Nephron progenitor cell (in vitro differentiated cells): ENCODE measurements at regions not wholly inside any gene's neighbourhood (a gene's known extent, or its start where the extent isn't known, plus 50 kb on each side); places are given as distances from the start of the nearest gene placed in this dataset.

Experiments used
- DNase-seq: peaks from one replicate; pipeline ENCODE4 v3.0.0; 2021
- H3K27ac Mint-ChIP-seq: 2 replicates; pipeline ENCODE4 v1.8.0; 2021; ENCODE audit warnings: mild to moderate bottlenecking, moderate library complexity, mixed read lengths
- H3K27me3 Mint-ChIP-seq: 2 replicates; pipeline ENCODE4 v1.8.0; 2021; ENCODE audit warnings: mild to moderate bottlenecking, low read depth, mixed read lengths; ENCODE audit not compliant: poor library complexity
- H3K36me3 Mint-ChIP-seq: 2 replicates; pipeline ENCODE4 v1.8.0; 2021; ENCODE audit warnings: low read depth, mixed read lengths
- H3K4me1 Mint-ChIP-seq: 2 replicates; pipeline ENCODE4 v1.8.0; 2021; ENCODE audit warnings: mixed read lengths
- H3K4me3 Mint-ChIP-seq: 2 replicates; pipeline ENCODE4 v1.8.0; 2021; ENCODE audit warnings: mild to moderate bottlenecking, moderate library complexity, mixed read lengths
- H3K9me3 Mint-ChIP-seq: 2 replicates; pipeline ENCODE4 v1.8.0; 2021; ENCODE audit warnings: mild to moderate bottlenecking, moderate library complexity, mixed read lengths
- TF ChIP-seq, protein P1 (sequence below): fragments of 200-600 bp; sonication (generic); IDR thresholded peaks from 2 replicates; pipeline ENCODE4 v1.5.0; 2021; ENCODE audit warnings: antibody characterized with exemption

DNA sequence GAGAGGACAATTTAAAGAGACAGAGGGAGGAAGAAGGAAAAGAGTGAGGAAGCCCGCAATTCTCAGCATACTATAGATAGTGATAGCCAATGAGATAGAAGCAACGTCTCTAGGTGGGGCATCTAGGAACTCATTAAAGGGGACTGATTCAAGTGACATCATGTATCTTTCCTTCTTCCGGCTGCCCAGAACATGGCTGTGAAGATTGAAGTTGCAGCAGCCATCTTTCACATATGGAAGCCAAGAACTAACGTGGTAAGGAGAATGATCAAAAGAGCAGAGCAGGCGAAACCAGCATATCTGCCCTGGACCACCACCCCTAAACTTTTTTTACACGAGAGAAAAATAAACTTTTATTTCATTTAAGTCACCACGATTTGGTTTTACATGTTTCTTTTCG, 133.8 kb downstream of the DDX53 start:
- TF ChIP-seq, protein P1, sequence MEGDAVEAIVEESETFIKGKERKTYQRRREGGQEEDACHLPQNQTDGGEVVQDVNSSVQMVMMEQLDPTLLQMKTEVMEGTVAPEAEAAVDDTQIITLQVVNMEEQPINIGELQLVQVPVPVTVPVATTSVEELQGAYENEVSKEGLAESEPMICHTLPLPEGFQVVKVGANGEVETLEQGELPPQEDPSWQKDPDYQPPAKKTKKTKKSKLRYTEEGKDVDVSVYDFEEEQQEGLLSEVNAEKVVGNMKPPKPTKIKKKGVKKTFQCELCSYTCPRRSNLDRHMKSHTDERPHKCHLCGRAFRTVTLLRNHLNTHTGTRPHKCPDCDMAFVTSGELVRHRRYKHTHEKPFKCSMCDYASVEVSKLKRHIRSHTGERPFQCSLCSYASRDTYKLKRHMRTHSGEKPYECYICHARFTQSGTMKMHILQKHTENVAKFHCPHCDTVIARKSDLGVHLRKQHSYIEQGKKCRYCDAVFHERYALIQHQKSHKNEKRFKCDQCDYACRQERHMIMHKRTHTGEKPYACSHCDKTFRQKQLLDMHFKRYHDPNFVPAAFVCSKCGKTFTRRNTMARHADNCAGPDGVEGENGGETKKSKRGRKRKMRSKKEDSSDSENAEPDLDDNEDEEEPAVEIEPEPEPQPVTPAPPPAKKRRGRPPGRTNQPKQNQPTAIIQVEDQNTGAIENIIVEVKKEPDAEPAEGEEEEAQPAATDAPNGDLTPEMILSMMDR: no peak
- no peaks in the 10 kb centered on the region for H3K36me3 Mint-ChIP-seq
- peaks cover 6% of the 10 kb centered on the region for H3K27me3 Mint-ChIP-seq
- DNase-seq: no peak
- H3K4me3 Mint-ChIP-seq: no peak overlapping the region
- peaks cover 6% of the 10 kb centered on the region for H3K9me3 Mint-ChIP-seq
- no peaks in the 10 kb centered on the region for H3K4me1 Mint-ChIP-seq
- H3K27ac Mint-ChIP-seq: no peak overlapping the region

DNA sequence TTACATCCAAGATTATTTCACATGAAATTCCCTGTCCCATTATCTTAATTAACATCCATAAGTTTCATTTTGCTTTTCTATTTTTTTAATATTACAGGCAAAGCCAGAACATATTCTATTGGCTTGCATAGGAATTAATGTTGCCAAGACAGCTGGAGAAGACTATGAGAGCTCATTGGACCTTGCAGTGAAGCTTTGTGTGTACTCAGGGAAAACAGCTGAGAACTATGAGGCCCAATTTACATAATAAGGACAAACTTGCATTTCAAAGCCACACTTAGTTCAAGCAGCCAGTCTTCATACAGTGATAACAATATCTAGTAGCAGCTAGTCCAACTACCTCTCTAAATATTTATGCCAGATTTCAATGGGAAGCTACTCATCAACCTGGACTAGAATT, 134.4 kb downstream of the DDX53 start:
- Mint-ChIP-seq H3K36me3 (no peaks in the 10 kb centered on the region), H3K27me3 (peaks cover 6% of the 10 kb centered on the region), H3K9me3 (peaks cover 3% of the 10 kb centered on the region), H3K4me3 (no peak overlapping the region), H3K27ac (no peak overlapping the region), H3K4me1 (no peaks in the 10 kb centered on the region)
- no peak for DNase-seq
- TF ChIP-seq, protein P1: no peak

DNA sequence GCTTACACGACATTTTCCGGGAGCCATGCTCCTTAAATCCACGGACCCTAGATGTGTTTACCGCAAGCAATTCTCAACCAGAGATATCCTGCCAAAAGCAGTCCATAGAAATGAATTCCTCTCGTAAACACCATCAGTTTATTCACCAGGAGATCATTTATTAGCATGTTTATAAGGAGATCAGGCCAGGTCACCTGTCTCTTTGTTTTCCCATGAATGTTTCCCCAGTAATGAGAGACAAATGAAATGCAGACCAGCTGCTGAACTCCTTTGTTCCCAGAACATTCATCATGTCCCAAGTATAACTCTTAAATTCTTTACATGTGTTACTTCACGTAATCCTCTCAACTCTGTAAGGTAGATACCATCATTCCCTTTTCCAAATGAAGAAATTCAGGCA, 137.1 kb downstream of the DDX53 start:
- H3K36me3 Mint-ChIP-seq: no peaks in the 10 kb centered on the region

DNA sequence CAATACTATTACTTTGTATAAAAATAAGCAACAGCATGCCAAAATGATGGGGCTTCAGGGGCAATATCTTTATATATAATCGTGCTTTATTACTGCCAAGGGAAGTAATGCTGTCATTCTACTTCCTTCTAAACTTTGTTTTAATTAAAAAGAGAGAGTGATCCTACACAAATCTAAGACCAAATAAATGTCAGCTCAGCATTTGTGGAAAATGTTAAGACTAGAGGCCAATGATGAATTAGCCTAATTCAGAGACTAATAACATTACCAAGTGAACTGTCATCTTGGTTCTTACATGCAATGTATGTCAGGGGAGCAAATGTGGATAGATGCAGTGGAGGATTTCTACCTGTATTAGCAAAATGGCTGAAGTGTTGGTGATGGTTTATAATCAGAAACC, 166.4 kb upstream of the PTCHD1 start:
- no peak for DNase-seq
- Mint-ChIP-seq H3K36me3 (no peaks in the 10 kb centered on the region), H3K4me1 (no peaks in the 10 kb centered on the region), H3K9me3 (peaks cover 4% of the 10 kb centered on the region), H3K27ac (no peak overlapping the region), H3K27me3 (peaks cover 5% of the 10 kb centered on the region), H3K4me3 (no peak overlapping the region)
- TF ChIP-seq, protein P1: no peak

More for the DNA sequence above, 137.1 kb downstream of the DDX53 start:
- Mint-ChIP-seq H3K4me3 (no peak overlapping the region), H3K4me1 (no peaks in the 10 kb centered on the region), H3K9me3 (no peaks in the 10 kb centered on the region), H3K27ac (no peak overlapping the region), H3K27me3 (peaks cover 5% of the 10 kb centered on the region)
- no peak for DNase-seq
- TF ChIP-seq, protein P1: no peak

DNA sequence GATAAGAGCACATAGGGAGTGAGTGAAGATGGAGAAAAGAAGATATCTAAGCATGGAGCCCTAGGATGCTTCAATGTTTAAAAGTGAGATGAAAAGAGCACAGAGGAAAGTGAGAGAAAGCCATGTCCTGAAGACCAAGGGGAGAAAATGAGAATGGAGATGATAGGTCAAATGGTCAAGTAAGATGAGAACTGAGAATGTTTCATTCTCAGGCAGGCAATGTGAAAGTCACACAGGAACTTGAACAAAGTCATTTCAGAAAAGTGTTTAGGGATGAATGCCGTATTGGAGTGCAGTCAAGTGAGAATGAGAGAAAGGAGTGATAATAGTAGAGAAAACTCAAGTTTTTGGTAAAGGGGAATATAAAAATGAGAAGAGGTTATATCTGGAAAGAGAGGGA, 148.7 kb upstream of the PTCHD1 start:
- DNase-seq: no peak
- TF ChIP-seq, protein P1: no peak
- no peaks in the 10 kb centered on the region for H3K36me3 Mint-ChIP-seq
- peaks cover 6% of the 10 kb centered on the region for H3K27me3 Mint-ChIP-seq
- H3K4me3 Mint-ChIP-seq: no peak overlapping the region
- H3K9me3 Mint-ChIP-seq: no peaks in the 10 kb centered on the region
- H3K4me1 Mint-ChIP-seq: no peaks in the 10 kb centered on the region
- H3K27ac Mint-ChIP-seq: no peak overlapping the region

DNA sequence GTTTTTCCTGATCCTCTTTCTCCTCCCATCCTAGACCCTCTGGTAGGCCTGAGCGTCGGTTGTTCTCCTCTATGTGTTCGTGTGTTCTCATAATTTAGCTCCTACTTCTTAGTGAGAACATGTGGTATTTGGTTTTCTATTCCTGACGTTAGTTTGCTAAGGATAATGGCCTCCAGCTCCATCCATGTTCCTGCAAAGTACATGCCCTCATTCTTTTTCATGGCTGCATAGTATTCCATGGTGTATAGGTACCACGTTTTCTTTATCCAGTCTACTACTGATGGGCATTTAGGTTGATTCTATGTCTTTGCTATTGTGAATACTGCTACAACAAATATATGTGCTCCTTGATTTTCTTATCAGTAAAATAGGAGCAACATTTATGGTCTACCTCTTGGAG, 146.8 kb upstream of the PTCHD1 start:
- no peak for DNase-seq
- no peaks in the 10 kb centered on the region for H3K36me3 Mint-ChIP-seq
- H3K9me3 Mint-ChIP-seq: no peaks in the 10 kb centered on the region
- H3K27me3 Mint-ChIP-seq: peaks cover 6% of the 10 kb centered on the region
- TF ChIP-seq, protein P1: no peak
- no peaks in the 10 kb centered on the region for H3K4me1 Mint-ChIP-seq
- no peak overlapping the region for H3K4me3 Mint-ChIP-seq
- no peak overlapping the region for H3K27ac Mint-ChIP-seq
